ENCODE measurements at regions not wholly inside any gene's neighbourhood (a gene's known extent, or its start where the extent isn't known, plus 50 kb on each side); places are given as distances from the start of the nearest gene placed in this dataset.

DNA sequence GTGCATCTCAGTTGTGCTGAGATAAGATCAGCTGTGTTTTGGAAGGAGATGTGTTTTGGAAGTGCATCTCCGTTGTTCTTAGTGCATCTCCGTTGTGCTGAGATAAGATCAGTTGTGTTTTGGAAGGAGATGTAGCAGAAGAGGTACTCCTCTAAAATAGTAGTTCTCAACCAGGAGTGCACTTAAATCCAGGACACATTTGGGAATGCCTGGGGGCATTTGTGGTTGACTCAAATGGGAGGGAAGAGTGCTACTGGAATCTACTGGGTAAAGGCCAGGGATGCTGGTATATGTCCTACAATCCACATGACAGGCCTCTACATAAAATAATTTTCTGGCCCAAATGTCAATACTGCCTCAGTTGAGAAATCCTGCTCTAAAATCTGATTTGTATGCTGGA lies 70.8 kb upstream of the CHRDL1 start:
- no peak for TF ChIP-seq POLR2AphosphoS5 (IDR thresholded peaks at IDR 0.05)
- TF ChIP-seq, protein P1, sequence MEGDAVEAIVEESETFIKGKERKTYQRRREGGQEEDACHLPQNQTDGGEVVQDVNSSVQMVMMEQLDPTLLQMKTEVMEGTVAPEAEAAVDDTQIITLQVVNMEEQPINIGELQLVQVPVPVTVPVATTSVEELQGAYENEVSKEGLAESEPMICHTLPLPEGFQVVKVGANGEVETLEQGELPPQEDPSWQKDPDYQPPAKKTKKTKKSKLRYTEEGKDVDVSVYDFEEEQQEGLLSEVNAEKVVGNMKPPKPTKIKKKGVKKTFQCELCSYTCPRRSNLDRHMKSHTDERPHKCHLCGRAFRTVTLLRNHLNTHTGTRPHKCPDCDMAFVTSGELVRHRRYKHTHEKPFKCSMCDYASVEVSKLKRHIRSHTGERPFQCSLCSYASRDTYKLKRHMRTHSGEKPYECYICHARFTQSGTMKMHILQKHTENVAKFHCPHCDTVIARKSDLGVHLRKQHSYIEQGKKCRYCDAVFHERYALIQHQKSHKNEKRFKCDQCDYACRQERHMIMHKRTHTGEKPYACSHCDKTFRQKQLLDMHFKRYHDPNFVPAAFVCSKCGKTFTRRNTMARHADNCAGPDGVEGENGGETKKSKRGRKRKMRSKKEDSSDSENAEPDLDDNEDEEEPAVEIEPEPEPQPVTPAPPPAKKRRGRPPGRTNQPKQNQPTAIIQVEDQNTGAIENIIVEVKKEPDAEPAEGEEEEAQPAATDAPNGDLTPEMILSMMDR (IDR thresholded peaks at IDR 0.05): no peak

Data from prostate gland (tissue), 2 donors.